ENCODE measurements at regions not wholly inside any gene's neighbourhood (a gene's known extent, or its start where the extent isn't known, plus 50 kb on each side); places are given as distances from the start of the nearest gene placed in this dataset.

DNA sequence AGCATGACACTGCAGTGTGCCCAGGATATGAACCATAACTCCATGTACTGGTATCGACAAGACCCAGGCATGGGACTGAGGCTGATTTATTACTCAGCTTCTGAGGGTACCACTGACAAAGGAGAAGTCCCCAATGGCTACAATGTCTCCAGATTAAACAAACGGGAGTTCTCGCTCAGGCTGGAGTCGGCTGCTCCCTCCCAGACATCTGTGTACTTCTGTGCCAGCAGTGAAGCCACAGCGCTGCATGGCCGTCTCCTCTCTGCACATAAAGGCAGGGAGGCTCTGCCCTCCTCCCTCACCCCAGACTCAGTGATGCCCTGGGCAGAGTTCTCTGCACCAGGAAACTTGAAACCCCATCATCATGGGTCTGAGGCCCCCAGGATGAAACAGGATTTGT, 70.7 kb upstream of the PRSS58 start:
- Histone ChIP-seq H3K9ac (ENCODE audit: low read length in 5 of 5) (no peak overlapping the region), H3K4me1 (ENCODE audit: control insufficient read depth in 5 of 5, insufficient read depth in 5 of 5, low read length in 5 of 5) (no peaks in the 10 kb centered on the region), H3K4me3 (ENCODE audit: low read depth in 1 of 5, low read length in 5 of 5) (no peak overlapping the region), H3K27me3 (ENCODE audit: control insufficient read depth in 5 of 5, insufficient read depth in 4 of 5, low read length in 5 of 5) (peaks cover 0 to 10% (median 9%) of the 10 kb centered on the region in 5 donors), H3K9me3 (ENCODE audit: control insufficient read depth in 5 of 5, low read length in 5 of 5) (no peaks in the 10 kb centered on the region), H3K27ac (ENCODE audit: low read depth, low read length) (no peak overlapping the region), H3K36me3 (ENCODE audit: control insufficient read depth in 5 of 5, insufficient read depth in 5 of 5, low read length in 5 of 5) (no peaks in the 10 kb centered on the region)

DNA sequence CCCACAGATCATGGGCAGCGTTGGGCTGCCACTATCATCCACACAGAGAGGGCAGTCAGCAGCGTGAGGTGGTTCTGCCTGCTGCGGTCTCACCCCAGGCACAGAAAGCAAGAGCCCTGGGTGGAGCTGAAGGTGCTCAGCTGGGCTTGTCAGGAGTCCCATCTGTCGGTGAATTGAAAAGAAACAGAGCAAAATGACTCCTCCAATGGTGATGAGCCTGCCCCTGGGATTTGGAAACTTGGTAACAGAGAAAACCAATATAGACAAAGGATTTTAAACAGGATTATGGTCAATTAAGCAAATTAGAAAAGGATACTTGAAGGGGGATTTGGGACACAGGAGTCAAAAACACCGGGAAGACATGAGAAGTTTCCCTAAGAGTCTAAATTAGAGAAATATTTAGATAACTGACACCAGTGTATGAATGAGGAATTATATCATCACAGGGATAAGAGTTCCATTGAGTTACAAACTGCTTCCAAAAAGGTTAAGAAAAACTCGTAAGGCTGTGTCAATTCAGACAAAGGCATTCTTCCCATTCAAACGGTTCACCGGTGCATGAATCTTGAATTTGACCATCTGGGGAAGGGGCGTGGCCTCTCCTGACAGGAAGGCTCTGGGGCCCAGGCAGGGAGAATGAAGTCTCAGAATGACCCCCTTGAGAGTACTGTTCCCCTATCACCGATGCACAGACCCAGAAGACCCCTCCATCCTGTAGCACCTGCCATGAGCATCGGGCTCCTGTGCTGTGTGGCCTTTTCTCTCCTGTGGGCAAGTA, 70.0 kb upstream of the PRSS58 start:
- no peak overlapping the region for H3K27ac ChIP-seq (ENCODE audit: low read depth, low read length)
- H3K4me1 ChIP-seq (ENCODE audit: control insufficient read depth in 5 of 5, insufficient read depth in 5 of 5, low read length in 5 of 5), result no peaks in the 10 kb centered on the region
- H3K9me3 ChIP-seq (ENCODE audit: control insufficient read depth in 5 of 5, low read length in 5 of 5), result no peaks in the 10 kb centered on the region
- H3K27me3 ChIP-seq (ENCODE audit: control insufficient read depth in 5 of 5, insufficient read depth in 4 of 5, low read length in 5 of 5), result peaks cover 0 to 11% (median 7%) of the 10 kb centered on the region in 5 donors
- H3K9ac ChIP-seq (ENCODE audit: low read length in 5 of 5), result no peak overlapping the region
- no peaks in the 10 kb centered on the region for H3K36me3 ChIP-seq (ENCODE audit: control insufficient read depth in 5 of 5, insufficient read depth in 5 of 5, low read length in 5 of 5)
- no peak overlapping the region for H3K4me3 ChIP-seq (ENCODE audit: low read depth in 1 of 5, low read length in 5 of 5)

DNA sequence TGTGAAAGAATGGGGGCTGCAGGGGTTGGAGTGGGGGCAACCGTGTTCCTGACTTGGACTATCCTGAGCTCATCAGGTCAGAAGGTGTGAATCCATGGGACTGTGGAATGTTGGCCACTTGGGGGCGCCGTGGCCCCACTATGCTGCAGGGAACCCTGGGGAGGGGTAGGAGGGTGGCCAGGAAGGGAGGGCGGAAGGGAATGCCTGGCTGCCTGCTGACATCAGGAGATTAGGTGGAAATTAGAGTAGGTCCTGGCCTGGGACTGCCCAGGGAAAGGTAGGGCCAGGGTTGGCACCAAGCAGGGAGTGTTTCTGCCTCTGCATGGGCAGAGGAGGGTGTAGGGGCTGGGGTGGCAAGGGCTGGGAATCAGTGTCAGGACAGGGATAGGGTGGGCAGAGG, 65.8 kb upstream of the PRSS58 start:
- no peak overlapping the region for H3K9ac ChIP-seq (ENCODE audit: low read length in 5 of 5)
- H3K9me3 ChIP-seq (ENCODE audit: control insufficient read depth in 5 of 5, low read length in 5 of 5), result no peaks in the 10 kb centered on the region
- H3K36me3 ChIP-seq (ENCODE audit: control insufficient read depth in 5 of 5, insufficient read depth in 5 of 5, low read length in 5 of 5), result no peaks in the 10 kb centered on the region
- peaks cover 4 to 12% (median 6%) of the 10 kb centered on the region in 5 donors for H3K27me3 ChIP-seq (ENCODE audit: control insufficient read depth in 5 of 5, insufficient read depth in 4 of 5, low read length in 5 of 5)
- no peak overlapping the region for H3K4me3 ChIP-seq (ENCODE audit: low read depth in 1 of 5, low read length in 5 of 5)
- H3K4me1 ChIP-seq (ENCODE audit: control insufficient read depth in 5 of 5, insufficient read depth in 5 of 5, low read length in 5 of 5), result no peaks in the 10 kb centered on the region
- no peak overlapping the region for H3K27ac ChIP-seq (ENCODE audit: low read depth, low read length)

DNA sequence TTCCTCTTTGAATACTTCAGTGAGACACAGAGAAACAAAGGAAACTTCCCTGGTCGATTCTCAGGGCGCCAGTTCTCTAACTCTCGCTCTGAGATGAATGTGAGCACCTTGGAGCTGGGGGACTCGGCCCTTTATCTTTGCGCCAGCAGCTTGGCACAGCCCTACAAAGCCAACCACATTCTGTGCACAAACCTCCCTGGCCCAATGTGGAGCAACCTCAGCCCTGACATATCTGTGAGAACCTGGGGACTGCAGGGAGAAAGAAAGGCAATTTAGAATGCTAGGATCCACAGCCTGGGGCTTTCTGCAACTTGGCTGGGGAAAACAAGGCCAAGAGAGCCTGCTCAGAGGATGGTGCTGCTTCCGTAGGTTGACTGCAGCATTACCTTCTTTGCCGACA, 63.5 kb upstream of the PRSS58 start:
- Histone ChIP-seq H3K27me3 (ENCODE audit: control insufficient read depth in 5 of 5, insufficient read depth in 4 of 5, low read length in 5 of 5) (peaks cover 0 to 9% (median 6%) of the 10 kb centered on the region in 5 donors), H3K27ac (ENCODE audit: low read depth, low read length) (no peak overlapping the region), H3K9ac (ENCODE audit: low read length in 5 of 5) (no peak overlapping the region), H3K4me3 (ENCODE audit: low read depth in 1 of 5, low read length in 5 of 5) (no peak overlapping the region), H3K9me3 (ENCODE audit: control insufficient read depth in 5 of 5, low read length in 5 of 5) (no peaks in the 10 kb centered on the region), H3K36me3 (ENCODE audit: control insufficient read depth in 5 of 5, insufficient read depth in 5 of 5, low read length in 5 of 5) (no peaks in the 10 kb centered on the region), H3K4me1 (ENCODE audit: control insufficient read depth in 5 of 5, insufficient read depth in 5 of 5, low read length in 5 of 5) (no peaks in the 10 kb centered on the region)

DNA sequence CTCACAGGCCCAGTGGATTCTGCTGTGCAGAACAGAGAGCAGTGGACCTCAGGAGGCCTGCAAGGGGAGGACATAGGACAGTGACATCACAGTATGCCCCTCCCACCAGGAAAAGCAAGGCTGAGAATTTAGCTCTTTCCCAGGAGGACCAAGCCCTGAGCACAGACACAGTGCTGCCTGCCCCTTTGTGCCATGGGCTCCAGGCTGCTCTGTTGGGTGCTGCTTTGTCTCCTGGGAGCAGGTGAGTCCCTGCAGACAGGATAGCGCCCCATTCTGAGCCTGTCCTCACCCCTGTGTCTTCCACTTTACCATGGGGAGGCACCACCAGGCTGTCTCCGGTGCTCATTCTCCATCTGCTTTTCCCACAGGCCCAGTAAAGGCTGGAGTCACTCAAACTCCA, 63.0 kb upstream of the PRSS58 start:
- H3K9ac ChIP-seq (ENCODE audit: low read length in 5 of 5), result no peak overlapping the region
- H3K27ac ChIP-seq (ENCODE audit: low read depth, low read length), result no peak overlapping the region
- no peaks in the 10 kb centered on the region for H3K9me3 ChIP-seq (ENCODE audit: control insufficient read depth in 5 of 5, low read length in 5 of 5)
- no peaks in the 10 kb centered on the region for H3K36me3 ChIP-seq (ENCODE audit: control insufficient read depth in 5 of 5, insufficient read depth in 5 of 5, low read length in 5 of 5)
- peaks cover 0 to 9% (median 6%) of the 10 kb centered on the region in 5 donors for H3K27me3 ChIP-seq (ENCODE audit: control insufficient read depth in 5 of 5, insufficient read depth in 4 of 5, low read length in 5 of 5)
- no peak overlapping the region for H3K4me3 ChIP-seq (ENCODE audit: low read depth in 1 of 5, low read length in 5 of 5)
- no peaks in the 10 kb centered on the region for H3K4me1 ChIP-seq (ENCODE audit: control insufficient read depth in 5 of 5, insufficient read depth in 5 of 5, low read length in 5 of 5)

DNA sequence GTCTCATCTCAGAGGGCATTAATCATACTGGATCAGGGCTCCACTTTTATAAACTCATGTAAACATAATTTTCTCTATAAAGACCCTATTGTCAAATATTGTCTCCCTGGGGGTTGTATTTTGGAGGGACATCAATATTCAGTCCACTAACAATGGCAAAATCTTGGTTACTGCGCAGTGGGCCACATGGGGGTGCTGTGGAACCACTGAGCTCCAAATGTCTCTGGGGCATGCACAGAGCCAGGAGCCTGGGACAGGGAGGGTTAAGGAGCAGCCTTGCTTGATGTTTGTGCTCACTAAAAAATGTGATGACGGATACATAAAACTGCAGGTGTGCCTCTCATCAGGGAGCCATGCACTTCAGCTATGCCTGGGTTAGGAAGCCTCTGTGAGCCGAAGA, 62.1 kb upstream of the PRSS58 start:
- Histone ChIP-seq H3K36me3 (ENCODE audit: control insufficient read depth in 5 of 5, insufficient read depth in 5 of 5, low read length in 5 of 5) (no peaks in the 10 kb centered on the region), H3K9ac (ENCODE audit: low read length in 5 of 5) (no peak overlapping the region), H3K27me3 (ENCODE audit: control insufficient read depth in 5 of 5, insufficient read depth in 4 of 5, low read length in 5 of 5) (peaks cover 0 to 9% (median 6%) of the 10 kb centered on the region in 5 donors), H3K4me1 (ENCODE audit: control insufficient read depth in 5 of 5, insufficient read depth in 5 of 5, low read length in 5 of 5) (no peaks in the 10 kb centered on the region), H3K27ac (ENCODE audit: low read depth, low read length) (no peak overlapping the region), H3K9me3 (ENCODE audit: control insufficient read depth in 5 of 5, low read length in 5 of 5) (no peaks in the 10 kb centered on the region), H3K4me3 (ENCODE audit: low read depth in 1 of 5, low read length in 5 of 5) (no peak overlapping the region)

DNA sequence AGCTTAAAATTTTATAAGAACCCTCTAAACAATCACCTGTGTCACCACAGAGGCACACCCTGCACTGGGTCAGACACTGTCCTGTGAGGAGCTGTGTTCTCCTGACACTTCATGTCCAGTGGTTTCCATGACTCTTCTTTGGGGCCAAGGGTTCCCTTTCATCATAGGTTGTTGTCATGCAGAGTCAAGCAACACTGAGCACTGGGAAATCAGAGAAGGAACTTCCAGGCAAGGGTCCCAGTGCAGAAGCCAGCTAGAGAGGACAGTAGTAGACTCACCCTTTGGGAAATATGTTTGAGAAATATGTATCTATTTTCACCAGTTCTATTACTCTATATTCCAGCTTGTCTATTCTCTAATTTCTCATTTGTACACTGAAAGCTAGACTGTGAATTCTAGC, 56.4 kb upstream of the PRSS58 start:
- Histone ChIP-seq H3K36me3 (ENCODE audit: control insufficient read depth in 5 of 5, insufficient read depth in 5 of 5, low read length in 5 of 5) (no peaks in the 10 kb centered on the region), H3K27me3 (ENCODE audit: control insufficient read depth in 5 of 5, insufficient read depth in 4 of 5, low read length in 5 of 5) (peaks cover 0 to 5% (median 0%) of the 10 kb centered on the region in 5 donors), H3K4me1 (ENCODE audit: control insufficient read depth in 5 of 5, insufficient read depth in 5 of 5, low read length in 5 of 5) (no peaks in the 10 kb centered on the region), H3K9ac (ENCODE audit: low read length in 5 of 5) (no peak overlapping the region), H3K27ac (ENCODE audit: low read depth, low read length) (no peak overlapping the region), H3K4me3 (ENCODE audit: low read depth in 1 of 5, low read length in 5 of 5) (no peak overlapping the region), H3K9me3 (ENCODE audit: control insufficient read depth in 5 of 5, low read length in 5 of 5) (no peaks in the 10 kb centered on the region)

DNA sequence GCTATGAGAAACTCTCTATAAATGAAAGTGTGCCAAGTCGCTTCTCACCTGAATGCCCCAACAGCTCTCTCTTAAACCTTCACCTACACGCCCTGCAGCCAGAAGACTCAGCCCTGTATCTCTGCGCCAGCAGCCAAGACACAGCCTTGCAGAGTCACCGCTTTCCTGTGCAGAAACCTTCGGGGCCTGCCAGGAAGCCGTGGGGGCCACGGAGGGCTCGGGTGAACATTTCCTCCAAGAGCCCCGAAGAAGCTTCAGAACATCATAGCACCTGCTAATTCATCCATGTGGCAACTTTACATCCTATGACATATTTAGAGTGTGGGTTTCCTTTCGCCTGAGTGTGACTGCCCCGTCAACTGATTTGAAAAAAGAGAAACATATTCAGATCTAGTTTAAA, 55.7 kb upstream of the PRSS58 start:
- H3K4me3 ChIP-seq (ENCODE audit: low read depth in 1 of 5, low read length in 5 of 5), result no peak overlapping the region

DNA sequence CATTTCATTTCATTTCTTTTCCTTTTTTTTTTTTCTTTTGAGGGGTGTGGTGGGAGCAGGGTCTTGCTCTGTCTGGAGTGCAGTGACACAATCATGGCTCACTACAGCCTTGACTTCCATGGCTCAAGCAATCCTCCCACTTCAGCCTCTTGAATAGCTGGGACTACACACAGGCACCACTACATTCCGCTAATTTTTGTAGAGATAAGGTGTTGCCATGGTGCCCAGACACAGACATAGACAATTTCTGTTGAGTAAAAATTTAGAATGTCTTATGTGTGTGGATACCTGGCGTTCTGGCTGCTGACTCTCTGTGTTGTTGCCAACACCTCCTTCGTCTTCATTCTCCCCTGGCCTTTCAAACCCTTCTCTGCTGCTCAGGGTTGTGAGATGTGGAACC, 54.0 kb upstream of the PRSS58 start:
- Histone ChIP-seq H3K36me3 (ENCODE audit: control insufficient read depth in 5 of 5, insufficient read depth in 5 of 5, low read length in 5 of 5) (no peaks in the 10 kb centered on the region), H3K27me3 (ENCODE audit: control insufficient read depth in 5 of 5, insufficient read depth in 4 of 5, low read length in 5 of 5) (peaks cover 0 to 8% (median 0%) of the 10 kb centered on the region in 5 donors), H3K9ac (ENCODE audit: low read length in 5 of 5) (no peak overlapping the region), H3K27ac (ENCODE audit: low read depth, low read length) (no peak overlapping the region), H3K4me1 (ENCODE audit: control insufficient read depth in 5 of 5, insufficient read depth in 5 of 5, low read length in 5 of 5) (no peaks in the 10 kb centered on the region), H3K4me3 (ENCODE audit: low read depth in 1 of 5, low read length in 5 of 5) (no peak overlapping the region), H3K9me3 (ENCODE audit: control insufficient read depth in 5 of 5, low read length in 5 of 5) (no peaks in the 10 kb centered on the region)

More for the DNA sequence above, 55.7 kb upstream of the PRSS58 start:
- Histone ChIP-seq H3K9ac (ENCODE audit: low read length in 5 of 5) (no peak overlapping the region), H3K9me3 (ENCODE audit: control insufficient read depth in 5 of 5, low read length in 5 of 5) (no peaks in the 10 kb centered on the region), H3K27ac (ENCODE audit: low read depth, low read length) (no peak overlapping the region), H3K36me3 (ENCODE audit: control insufficient read depth in 5 of 5, insufficient read depth in 5 of 5, low read length in 5 of 5) (no peaks in the 10 kb centered on the region), H3K27me3 (ENCODE audit: control insufficient read depth in 5 of 5, insufficient read depth in 4 of 5, low read length in 5 of 5) (peaks cover 0 to 5% (median 0%) of the 10 kb centered on the region in 5 donors), H3K4me1 (ENCODE audit: control insufficient read depth in 5 of 5, insufficient read depth in 5 of 5, low read length in 5 of 5) (no peaks in the 10 kb centered on the region)

DNA sequence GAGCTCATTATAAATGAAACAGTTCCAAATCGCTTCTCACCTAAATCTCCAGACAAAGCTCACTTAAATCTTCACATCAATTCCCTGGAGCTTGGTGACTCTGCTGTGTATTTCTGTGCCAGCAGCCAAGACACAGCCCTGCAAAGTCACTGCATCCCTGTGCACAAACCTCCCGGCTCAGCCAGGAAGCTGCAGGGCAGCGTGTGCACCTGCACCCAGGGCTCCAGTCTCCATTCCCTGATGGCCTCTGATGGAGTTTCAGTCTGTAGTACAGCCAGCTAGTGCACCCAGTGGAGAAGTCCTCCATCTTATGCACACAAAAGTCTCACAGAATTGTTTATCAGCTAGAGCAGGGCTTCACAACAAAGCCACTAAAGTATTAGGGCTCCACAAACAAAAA, 51.1 kb upstream of the PRSS58 start:
- Histone ChIP-seq H3K4me3 (ENCODE audit: low read depth in 1 of 5, low read length in 5 of 5) (no peak overlapping the region), H3K4me1 (ENCODE audit: control insufficient read depth in 5 of 5, insufficient read depth in 5 of 5, low read length in 5 of 5) (no peaks in the 10 kb centered on the region)

More for the DNA sequence above, 51.1 kb upstream of the PRSS58 start:
- H3K36me3 ChIP-seq (ENCODE audit: control insufficient read depth in 5 of 5, insufficient read depth in 5 of 5, low read length in 5 of 5), result no peaks in the 10 kb centered on the region
- H3K27ac ChIP-seq (ENCODE audit: low read depth, low read length), result no peak overlapping the region
- H3K27me3 ChIP-seq (ENCODE audit: control insufficient read depth in 5 of 5, insufficient read depth in 4 of 5, low read length in 5 of 5), result peaks cover 0 to 8% (median under 1%) of the 10 kb centered on the region in 5 donors
- H3K9ac ChIP-seq (ENCODE audit: low read length in 5 of 5), result no peak overlapping the region
- no peaks in the 10 kb centered on the region for H3K9me3 ChIP-seq (ENCODE audit: control insufficient read depth in 5 of 5, low read length in 5 of 5)

Measured in subcutaneous abdominal adipose tissue (tissue), 5 donors.